NCI-H2171 (cell line): ENCODE measurements at regions not wholly inside any gene's neighbourhood (a gene's known extent, or its start where the extent isn't known, plus 50 kb on each side); places are given as distances from the start of the nearest gene placed in this dataset.
A peak's percentile ranks its signal among the peaks of the same experiment; 100 is the strongest.

Experiments used
- DNase-seq: peaks from one replicate; lab custom pipeline; 2025; lab: John Stamatoyannopoulos, UW

DNA sequence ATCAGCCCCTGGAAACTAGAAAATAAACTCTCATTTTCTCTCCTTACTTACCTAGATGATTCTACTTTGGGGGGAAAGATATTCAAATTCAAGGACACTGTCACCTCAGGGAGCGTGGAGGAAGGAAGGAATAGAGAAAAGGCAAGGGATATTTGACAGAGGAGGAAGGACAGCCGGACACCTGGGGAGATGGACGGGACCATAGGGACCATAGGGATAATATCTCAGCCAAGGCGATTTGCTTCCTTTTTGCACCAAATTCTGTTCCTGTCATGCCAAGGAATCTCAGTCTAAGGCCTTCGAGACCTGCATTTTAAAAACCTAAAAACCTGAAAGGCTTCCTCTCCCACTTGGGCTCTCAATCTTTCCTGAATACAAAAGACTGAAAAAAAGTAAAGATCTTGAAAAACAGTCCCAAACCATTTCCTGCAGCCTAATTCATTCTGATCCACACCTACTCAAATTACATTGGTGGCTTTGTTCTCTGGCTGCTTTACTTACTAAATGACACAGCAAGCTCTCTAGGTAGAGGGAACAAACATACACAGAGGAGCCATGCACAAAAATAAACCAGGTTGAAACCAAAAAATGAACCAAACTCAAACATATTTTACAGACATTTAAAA is 73.9 kb upstream of the SLC24A5 start:
- DNase-seq, result peak; percentile 38

DNA sequence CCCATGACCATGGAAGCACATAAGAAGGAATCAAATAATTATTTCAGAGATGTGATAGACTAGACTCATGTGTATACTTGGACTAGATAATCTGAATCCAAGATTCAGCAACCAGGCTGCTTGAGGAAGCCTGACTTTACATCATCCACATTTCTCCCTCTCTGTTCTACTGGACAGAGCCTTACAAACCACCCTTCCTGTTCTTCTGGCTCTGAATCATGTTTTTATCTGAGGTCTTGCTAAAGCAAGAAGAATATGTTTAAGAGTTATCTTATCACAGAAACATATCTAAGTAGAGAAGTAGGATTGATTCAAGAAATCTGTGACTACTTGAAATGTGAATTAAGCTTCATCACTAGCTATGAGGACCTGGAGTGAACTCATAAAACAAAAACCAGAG is 71.1 kb upstream of the SLC24A5 start:
- no peak for DNase-seq

DNA sequence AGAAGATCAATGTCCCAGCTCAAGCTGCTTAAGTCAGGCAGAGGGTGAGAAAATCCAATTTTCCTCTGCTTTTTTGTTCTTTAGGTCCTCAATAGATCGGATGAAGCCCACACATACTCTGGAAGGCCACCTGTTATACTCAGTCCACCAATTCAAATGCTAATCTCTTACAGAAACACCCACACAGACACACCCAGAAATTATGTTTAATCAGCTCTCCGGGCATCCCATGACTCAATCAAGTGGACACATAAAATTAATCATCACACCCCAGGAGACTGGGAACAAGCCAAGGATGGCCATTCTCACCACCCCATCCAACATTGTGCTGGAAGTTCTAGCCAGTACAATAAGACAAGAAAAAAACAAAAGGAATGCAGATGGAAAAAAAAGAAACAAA is 67.8 kb upstream of the SLC24A5 start:
- DNase-seq, result no peak

DNA sequence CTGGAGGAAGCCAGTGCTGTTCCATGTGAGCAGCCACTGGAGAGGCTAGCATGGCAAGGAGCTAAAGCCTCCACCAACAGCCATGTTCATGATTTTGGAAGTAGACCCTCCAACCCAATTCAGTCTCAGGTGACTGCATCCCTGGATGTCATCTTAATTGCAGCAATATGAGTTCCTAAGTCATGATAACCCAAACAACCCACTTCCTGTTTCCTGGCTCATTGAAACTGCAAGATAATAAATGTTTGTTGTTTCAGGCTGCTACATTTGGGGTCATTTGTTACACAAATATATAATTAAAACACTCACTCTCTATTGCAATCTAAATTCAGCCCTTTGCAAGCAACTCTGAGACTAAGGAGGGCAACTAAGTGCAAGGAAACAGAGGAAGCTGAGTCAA is 62.4 kb upstream of the SLC24A5 start:
- DNase-seq, result no peak

DNA sequence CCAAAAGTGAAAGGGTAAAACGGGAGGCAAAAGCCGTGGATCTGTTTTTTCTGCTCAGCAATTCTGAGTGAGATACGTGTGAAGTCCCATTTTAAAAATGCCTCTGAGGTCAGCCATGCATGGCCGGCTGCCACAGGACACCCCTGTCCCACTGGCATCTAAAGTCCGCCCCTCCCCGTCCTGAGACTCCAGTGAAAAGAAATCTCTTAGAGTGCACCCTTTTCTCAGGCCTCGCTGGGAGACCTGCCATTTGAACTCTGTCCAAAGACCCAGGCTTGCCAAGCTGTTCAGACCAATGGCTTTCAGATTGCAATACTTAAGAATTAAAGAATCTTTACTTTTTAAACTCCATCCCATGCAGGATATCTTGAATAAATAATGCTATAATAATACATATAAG is 61.0 kb upstream of the SLC24A5 start:
- DNase-seq, result no peak

DNA sequence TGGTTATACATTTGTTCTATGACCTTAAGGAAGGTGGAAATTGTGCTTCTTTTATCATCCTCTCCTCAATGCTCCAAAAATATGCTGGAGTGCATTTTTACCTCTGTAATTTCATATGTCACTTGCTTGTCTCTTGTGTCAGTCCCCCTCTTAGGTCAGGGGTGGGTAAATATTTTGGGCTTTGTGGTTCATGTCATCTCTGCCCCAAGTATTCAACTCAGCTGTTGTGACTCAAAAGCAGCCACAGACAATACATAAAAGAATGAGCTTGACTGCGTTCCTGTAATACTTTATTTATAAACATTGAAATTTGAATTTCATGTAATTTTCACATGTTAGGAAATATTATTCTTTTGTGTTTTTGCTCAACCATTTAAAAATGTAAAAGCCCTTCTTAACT is 60.4 kb upstream of the SLC24A5 start:
- no peak for DNase-seq

DNA sequence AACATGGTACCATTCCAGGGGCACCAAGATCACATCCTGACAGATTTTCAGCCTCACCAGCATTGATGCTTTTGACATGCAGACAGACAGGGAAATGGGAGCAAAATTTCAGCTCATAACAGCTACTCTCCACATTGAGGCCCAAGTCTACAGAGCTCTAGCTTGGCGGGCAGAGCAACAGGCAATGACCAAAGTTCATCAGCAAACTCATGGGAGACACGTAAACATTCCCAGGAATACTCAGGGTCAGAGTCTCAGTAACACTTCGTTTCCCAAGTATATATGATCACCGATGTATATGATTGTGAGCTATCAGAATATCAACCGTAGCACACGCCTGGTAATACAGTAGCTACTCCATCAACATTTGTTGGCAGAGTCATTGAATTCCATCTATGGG is 59.2 kb upstream of the SLC24A5 start:
- DNase-seq, result no peak

DNA sequence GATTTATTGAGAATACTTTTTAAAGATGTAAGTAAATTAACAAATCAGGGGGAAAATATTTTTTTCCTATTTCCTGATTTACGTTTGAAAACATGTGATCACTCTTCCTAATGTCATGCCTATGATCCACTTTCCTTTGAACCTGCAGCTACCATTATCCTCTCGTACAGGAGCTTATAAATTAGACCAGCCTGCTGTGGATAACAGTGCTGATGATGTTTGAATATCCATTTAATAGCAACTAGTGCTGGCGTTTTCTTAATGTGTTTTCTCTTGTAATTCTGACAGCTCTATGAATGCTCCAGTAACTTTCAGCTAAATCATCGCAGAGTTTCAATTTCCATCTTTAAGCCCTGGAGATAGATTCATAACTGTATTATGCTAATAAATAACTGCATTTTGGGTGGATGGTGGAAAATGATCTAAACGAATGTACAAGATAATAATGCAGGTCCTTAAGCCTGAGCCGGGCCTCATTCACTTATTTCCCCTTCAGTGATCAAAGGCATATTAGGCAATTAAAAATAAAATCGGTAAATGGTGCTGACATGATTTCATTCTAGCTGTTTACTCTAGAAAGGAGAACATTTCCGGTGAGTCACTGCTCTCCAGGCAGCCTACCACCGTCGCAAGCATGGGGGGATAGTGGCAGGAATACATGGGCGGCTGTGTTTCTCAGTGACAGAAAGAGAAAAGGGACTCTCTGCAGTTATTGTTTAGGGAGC is 58.5 kb upstream of the SLC24A5 start:
- DNase-seq, result no peak

DNA sequence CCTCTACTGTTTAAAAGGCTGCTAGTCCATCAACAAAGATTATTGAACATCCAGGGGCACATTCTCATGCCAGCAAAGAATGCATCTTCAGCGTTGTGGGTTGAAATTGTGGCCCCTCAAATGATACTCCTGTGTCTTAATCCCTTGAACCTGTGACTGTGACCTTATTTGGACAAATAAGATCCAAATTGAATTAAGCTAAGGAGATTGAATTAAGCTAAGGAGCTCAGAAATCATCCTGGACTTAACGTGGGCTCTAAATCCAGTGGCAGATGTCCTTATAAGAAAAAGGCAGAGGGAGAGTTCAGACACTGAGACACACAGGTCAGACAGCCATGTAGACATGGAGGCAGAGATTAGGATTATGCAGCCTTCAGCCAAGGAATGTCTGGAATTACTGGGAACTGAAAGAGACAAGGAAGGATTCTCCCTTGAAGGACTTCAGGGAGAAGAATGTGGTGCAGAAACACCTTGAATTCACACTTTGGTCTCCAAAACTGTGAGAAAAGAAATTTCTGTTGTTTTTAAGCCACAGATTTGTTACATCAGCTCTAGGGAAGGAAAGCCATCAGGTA is 57.3 kb upstream of the SLC24A5 start:
- no peak for DNase-seq

DNA sequence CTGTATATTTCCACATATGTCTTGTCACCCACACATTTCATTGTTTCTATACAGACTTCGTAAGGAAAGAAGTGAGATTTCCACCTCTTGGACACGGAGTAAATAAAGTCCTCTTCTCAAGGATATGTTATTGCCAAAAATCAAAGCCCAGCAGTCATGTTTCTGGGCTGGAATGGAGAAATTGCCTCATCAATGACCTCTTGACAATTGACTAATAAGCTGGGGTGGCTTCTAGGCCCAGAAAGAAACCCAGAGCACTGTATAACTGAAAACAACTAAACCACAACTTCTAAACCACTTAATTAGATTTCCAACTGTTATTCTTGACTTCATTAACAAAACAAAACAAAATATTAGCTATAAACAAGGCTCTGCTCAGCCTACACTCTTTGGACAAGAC is 56.4 kb upstream of the SLC24A5 start:
- DNase-seq, result no peak

DNA sequence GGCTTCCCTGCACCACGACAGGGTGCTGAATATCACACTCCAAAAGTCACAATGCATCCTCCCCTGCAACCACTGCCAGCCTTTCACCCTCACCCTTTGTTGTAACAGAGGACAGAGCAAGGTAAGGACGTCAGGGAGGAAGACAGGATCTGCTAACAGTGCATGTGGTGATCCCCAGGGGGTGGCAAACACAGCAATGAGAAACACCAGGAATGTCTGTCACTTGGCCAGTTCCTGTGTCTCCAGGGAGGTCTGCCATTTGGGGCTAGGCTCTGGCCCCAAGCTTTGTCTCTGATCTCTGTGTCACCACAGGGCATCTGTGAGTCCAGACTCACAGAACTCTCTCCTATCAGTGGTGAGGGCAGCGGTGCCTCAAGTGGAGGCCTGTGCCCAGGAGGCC is 54.3 kb upstream of the SLC24A5 start:
- no peak for DNase-seq
